Liver (tissue), 8 donors: ENCODE measurements at regions not wholly inside any gene's neighbourhood (a gene's known extent, or its start where the extent isn't known, plus 50 kb on each side); places are given as distances from the start of the nearest gene placed in this dataset.

ENCODE experiments used
- DNase-seq: peaks from one replicate; pipeline ENCODE4 v3.0.0-alpha.2; 2017; ENCODE audit warnings: low spot score
- H3K27ac ChIP-seq, 2 donors: one replicate each; pipeline ENCODE4 v1.7.0; 2013; ENCODE audit warnings: inconsistent platforms in 2 of 2, low read length in 2 of 2, control low read depth in 1 of 2, low read depth in 1 of 2, mild to moderate bottlenecking in 1 of 2
- H3K27me3 ChIP-seq, 4 donors: one replicate each; pipeline versions ENCODE4 v1.6.1 to v1.7.0; 2013; ENCODE audit warnings: low read length in 3 of 4, inconsistent platforms in 1 of 4, mild to moderate bottlenecking in 1 of 4, moderate library complexity in 1 of 4; ENCODE audit not compliant: control insufficient read depth in 4 of 4, insufficient read depth in 4 of 4
- H3K36me3 ChIP-seq, 4 donors: one replicate each; pipeline versions ENCODE4 v1.6.1 to v1.7.0; 2013; ENCODE audit warnings: low read length in 3 of 4, mild to moderate bottlenecking in 3 of 4, low read depth in 1 of 4, moderate library complexity in 1 of 4; ENCODE audit not compliant: control insufficient read depth in 4 of 4, insufficient read depth in 3 of 4
- H3K4me1 ChIP-seq, 4 donors: one replicate each; pipeline versions ENCODE4 v1.6.1 to v1.7.0; 2013; ENCODE audit warnings: low read length in 3 of 4, mild to moderate bottlenecking in 3 of 4, moderate library complexity in 1 of 4; ENCODE audit not compliant: control insufficient read depth in 4 of 4, insufficient read depth in 4 of 4
- H3K4me3 ChIP-seq, 3 donors: one replicate each; pipeline versions ENCODE4 v1.6.1 to v1.7.0; 2013; ENCODE audit warnings: low read length in 3 of 3, control low read depth in 1 of 3, low read depth in 1 of 3, mild to moderate bottlenecking in 1 of 3
- H3K9ac ChIP-seq, 2 donors: one replicate each; pipeline ENCODE4 v1.7.0; 2013; ENCODE audit warnings: low read length in 2 of 2, mild to moderate bottlenecking in 2 of 2, moderate library complexity in 2 of 2, control low read depth in 1 of 2, low read depth in 1 of 2
- H3K9me3 ChIP-seq, 4 donors: one replicate each; pipeline versions ENCODE4 v1.6.1 to v1.7.0; 2013; ENCODE audit warnings: low read length in 3 of 4; ENCODE audit not compliant: control insufficient read depth in 4 of 4
- ATF3 ChIP-seq: IDR thresholded peaks from 2 replicates; pipeline ENCODE4 v1.6.1; 2016; ENCODE audit warnings: antibody characterized with exemption
- CTCF ChIP-seq: fragments of 150-350 bp; IDR thresholded peaks from 2 replicates; pipeline ENCODE4 v1.5.1; 2017; ENCODE audit warnings: improper control_type of control experiment, low read depth, low read length; ENCODE audit not compliant: missing input control
- EGR1 ChIP-seq, 2 donors: IDR thresholded peaks; 2 replicates each; pipeline ENCODE4 v1.6.1; 2016 to 2018; ENCODE audit warnings: antibody characterized with exemption in 2 of 2, low read depth in 2 of 2
- FOXA1 ChIP-seq: IDR thresholded peaks from 2 replicates; pipeline ENCODE4 v1.6.1; 2016; ENCODE audit warnings: antibody characterized with exemption
- FOXA2 ChIP-seq: IDR thresholded peaks from 2 replicates; pipeline ENCODE4 v1.6.1; 2016; ENCODE audit warnings: antibody characterized with exemption
- GABPA ChIP-seq, 2 donors: IDR thresholded peaks in 1 of 2; conservative IDR thresholded peaks in 1 of 2; 2 replicates each; pipeline ENCODE4 v1.6.1; 2016; ENCODE audit warnings: antibody characterized with exemption in 2 of 2, mild to moderate bottlenecking in 1 of 2, moderate library complexity in 1 of 2
- HNF4A ChIP-seq, 2 donors: conservative IDR thresholded peaks; 2 replicates each; pipeline ENCODE4 v1.6.1; 2016; ENCODE audit warnings: antibody characterized with exemption in 2 of 2, mild to moderate bottlenecking in 2 of 2
- HNF4G ChIP-seq: IDR thresholded peaks from 2 replicates; pipeline ENCODE4 v1.6.1; 2016; ENCODE audit warnings: antibody characterized with exemption
- JUND ChIP-seq, 2 donors: IDR thresholded peaks; 2 replicates each; pipeline ENCODE4 v1.6.1; 2016; ENCODE audit warnings: antibody characterized with exemption in 2 of 2
- MAX ChIP-seq: IDR thresholded peaks from 2 replicates; pipeline ENCODE4 v1.6.1; 2016; ENCODE audit warnings: antibody characterized with exemption
- NR2F2 ChIP-seq: IDR thresholded peaks from 2 replicates; pipeline ENCODE4 v1.6.1; 2016; ENCODE audit warnings: antibody characterized with exemption
- RAD21 ChIP-seq, 2 donors: IDR thresholded peaks; 2 replicates each; pipeline ENCODE4 v1.6.1; 2016; ENCODE audit warnings: antibody characterized with exemption in 2 of 2, mild to moderate bottlenecking in 2 of 2
- REST ChIP-seq: IDR thresholded peaks from 2 replicates; pipeline ENCODE4 v1.6.1; 2016; ENCODE audit warnings: antibody characterized with exemption, mild to moderate bottlenecking
- RXRA ChIP-seq, 2 donors: IDR thresholded peaks; 2 replicates each; pipeline ENCODE4 v1.6.1; 2017 to 2018; ENCODE audit warnings: antibody characterized with exemption in 2 of 2, mild to moderate bottlenecking in 1 of 2
- SP1 ChIP-seq: IDR thresholded peaks from 2 replicates; pipeline ENCODE4 v1.6.1; 2018; ENCODE audit warnings: antibody characterized with exemption, mild to moderate bottlenecking
- TAF1 ChIP-seq: conservative IDR thresholded peaks from 2 replicates; pipeline ENCODE4 v1.6.1; 2016; ENCODE audit warnings: antibody characterized with exemption, mild to moderate bottlenecking
- YY1 ChIP-seq: IDR thresholded peaks from 2 replicates; pipeline ENCODE4 v1.6.1; 2016; ENCODE audit warnings: antibody characterized with exemption, mild to moderate bottlenecking
- ZBTB33 ChIP-seq: IDR thresholded peaks from 2 replicates; pipeline ENCODE4 v1.6.1; 2016; ENCODE audit warnings: antibody characterized with exemption
- WGBS: extraction: QIAGEN DNeasy Blood & Tissue Kit; methylation state at CpG from one replicate; pipeline ENCODE4 v1.1.7; 2013; 5-methylcytosine and 5-hydroxymethylcytosine counted together
- donor health status: healthy.
- donor health status: healthy.
- donor health status: healthy.
- donor health status: healthy.
- donor health status: healthy.

GRCh38 chr4:3655485-3655884 is 110.7 kb upstream of the ADRA2C start (continued):
- TF ChIP-seq ZBTB33 (no peak), SP1 (no peak), YY1 (no peak), CTCF (no peak), TAF1 (no peak)

GRCh38 chr4:3654036-3654807 is 112.0 kb upstream of the ADRA2C start:
- H3K27me3 ChIP-seq: peaks cover 0 to 10% (median 0%) of the 10 kb centered on the region in 4 donors
- no peak overlapping the region for H3K4me3 ChIP-seq
- H3K9me3 ChIP-seq: no peaks in the 10 kb centered on the region
- TF ChIP-seq ATF3 (no peak), MAX (no peak)
- H3K27ac ChIP-seq: no peak overlapping the region
- 91% methylated on average over 30 of the region's 30 CpGs for WGBS
- no peaks in the 10 kb centered on the region for H3K36me3 ChIP-seq
- H3K4me1 ChIP-seq: no peaks in the 10 kb centered on the region
- H3K9ac ChIP-seq: no peak overlapping the region
- no peak for DNase-seq

GRCh38 chr4:3652586-3652985 is 113.6 kb upstream of the ADRA2C start:
- Histone ChIP-seq H3K27me3 (peaks cover 0 to 8% (median 0%) of the 10 kb centered on the region in 4 donors), H3K4me3 (no peak overlapping the region), H3K9ac (no peak overlapping the region), H3K9me3 (no peaks in the 10 kb centered on the region), H3K27ac (no peak overlapping the region), H3K36me3 (no peaks in the 10 kb centered on the region), H3K4me1 (no peaks in the 10 kb centered on the region)
- 92% methylated on average over 14 of the region's 14 CpGs for WGBS
- no peak for DNase-seq
- no peak for TF ChIP-seq TAF1
- no peak for TF ChIP-seq YY1
- no peak for TF ChIP-seq ATF3
- TF ChIP-seq EGR1 (IDR thresholded peaks at IDR 0.05; ENCODE audit: low read depth in 2 of 2): no peak
- no peak for TF ChIP-seq RAD21 (IDR thresholded peaks at IDR 0.05)
- no peak for TF ChIP-seq REST
- TF ChIP-seq FOXA1: no peak
- TF ChIP-seq HNF4G: no peak
- TF ChIP-seq NR2F2: no peak
- no peak for TF ChIP-seq SP1
- no peak for TF ChIP-seq MAX
- no peak for TF ChIP-seq JUND (IDR thresholded peaks at IDR 0.05)
- no peak for TF ChIP-seq FOXA2
- TF ChIP-seq RXRA (IDR thresholded peaks at IDR 0.05): no peak
- TF ChIP-seq HNF4A (conservative IDR thresholded peaks at IDR 0.05): no peak
- no peak for TF ChIP-seq GABPA (IDR thresholded peaks at IDR 0.05 in 1 of 2, conservative IDR thresholded peaks at IDR 0.05 in 1 of 2)
- no peak for TF ChIP-seq CTCF
